HCEC 1CT (cell line): ENCODE measurements at regions not wholly inside any gene's neighbourhood (a gene's known extent, or its start where the extent isn't known, plus 50 kb on each side); places are given as distances from the start of the nearest gene placed in this dataset.
"Not testable (repeated sequence)": the region's sequence is repeated elsewhere in the genome, so short reads cannot be mapped to it uniquely, and the experiment has no call there.

Source experiments
- DNase-seq: peaks from one replicate; pipeline ENCODE4 v3.0.0-alpha.2; 2017

DNA sequence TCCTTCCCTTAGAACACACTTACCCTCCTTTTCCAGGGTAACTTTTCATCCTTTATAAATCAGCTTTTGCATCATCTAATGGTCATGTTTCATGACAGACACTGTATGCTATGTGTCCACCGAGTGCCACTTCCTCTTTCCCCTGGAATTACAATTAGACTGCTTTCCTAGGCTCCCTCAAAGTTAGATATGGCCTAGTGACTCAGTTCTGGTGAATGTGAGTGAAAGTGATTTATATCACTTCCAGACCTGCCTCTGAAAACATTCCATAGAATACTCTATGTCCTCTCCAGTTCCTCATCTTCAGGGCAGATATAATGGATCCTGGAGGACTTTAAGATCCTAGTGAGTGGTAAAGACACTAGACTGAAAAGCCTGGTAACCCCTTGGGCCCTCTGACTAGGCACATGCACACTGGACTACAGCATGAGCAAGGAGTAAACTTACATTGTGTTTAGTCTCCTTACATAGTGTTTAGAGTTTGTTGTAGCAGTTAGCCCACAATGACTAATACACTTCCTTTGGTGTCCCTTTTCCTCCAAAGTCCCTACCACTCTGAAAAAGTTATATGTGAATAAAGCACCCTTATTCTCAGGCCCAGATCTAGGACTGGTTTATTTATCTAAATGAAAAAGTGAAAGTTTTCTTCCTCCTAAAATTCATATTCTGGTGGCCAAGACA is 59.3 kb downstream of the GPR88 start:
- DNase-seq: peak; percentile 90

DNA sequence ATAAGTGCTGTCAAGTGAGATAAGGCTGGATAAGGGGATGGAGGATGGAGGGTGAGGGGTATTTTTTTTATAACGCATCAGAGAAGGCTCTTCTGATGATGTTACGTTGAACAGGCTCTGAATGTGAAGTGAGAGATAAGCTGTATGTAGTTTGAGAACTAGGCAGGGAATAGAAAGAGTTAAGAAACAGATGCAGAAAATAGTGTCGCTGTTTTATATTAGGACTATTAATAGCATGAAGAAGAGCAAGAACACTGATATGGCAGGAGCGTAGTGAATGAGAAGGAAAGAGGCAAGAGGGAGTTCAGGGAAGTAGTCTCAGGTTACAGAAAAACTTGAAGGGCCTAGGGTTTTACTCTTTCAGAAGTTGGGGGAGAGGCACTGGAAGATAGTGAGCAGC is 59.8 kb downstream of the GPR88 start:
- DNase-seq: no peak

DNA sequence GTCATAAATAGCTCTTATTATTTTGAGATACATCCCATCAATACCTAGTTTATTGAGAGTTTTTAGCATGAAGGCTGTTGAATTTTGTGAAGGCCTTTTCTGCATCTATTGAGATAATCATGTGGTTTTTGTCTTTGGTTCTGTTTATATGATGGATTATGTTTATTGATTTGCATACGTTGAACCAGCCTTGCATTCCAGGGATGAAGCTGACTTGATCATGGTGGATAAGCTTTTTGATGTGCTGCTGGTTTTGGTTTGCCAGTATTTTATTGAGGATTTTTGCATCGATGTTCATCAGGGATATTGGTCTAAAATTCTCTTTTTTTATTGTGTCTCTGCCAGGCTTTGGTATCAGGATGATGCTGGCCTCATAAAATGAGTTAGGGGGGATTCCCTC is 62.4 kb downstream of the GPR88 start:
- DNase-seq: not testable (repeated sequence)

DNA sequence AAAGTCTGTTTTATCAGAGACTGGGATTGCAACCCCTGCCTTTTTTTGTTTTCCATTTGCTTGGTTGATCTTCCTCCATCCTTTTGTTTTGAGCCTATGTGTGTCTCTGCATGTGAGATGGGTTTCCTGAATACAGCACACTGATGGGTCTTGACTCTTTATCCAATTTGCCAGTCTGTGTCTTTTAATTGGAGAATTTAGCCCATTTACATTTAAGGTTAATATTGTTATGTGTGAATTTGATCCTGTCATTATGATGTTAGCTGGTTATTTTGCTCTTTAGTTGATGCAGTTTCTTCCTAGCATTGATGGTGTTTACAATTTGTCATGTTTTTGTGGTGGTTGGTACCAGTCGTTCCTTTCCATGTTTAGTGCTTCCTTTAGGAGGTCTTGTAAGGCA is 64.1 kb downstream of the GPR88 start:
- DNase-seq: not testable (repeated sequence)

DNA sequence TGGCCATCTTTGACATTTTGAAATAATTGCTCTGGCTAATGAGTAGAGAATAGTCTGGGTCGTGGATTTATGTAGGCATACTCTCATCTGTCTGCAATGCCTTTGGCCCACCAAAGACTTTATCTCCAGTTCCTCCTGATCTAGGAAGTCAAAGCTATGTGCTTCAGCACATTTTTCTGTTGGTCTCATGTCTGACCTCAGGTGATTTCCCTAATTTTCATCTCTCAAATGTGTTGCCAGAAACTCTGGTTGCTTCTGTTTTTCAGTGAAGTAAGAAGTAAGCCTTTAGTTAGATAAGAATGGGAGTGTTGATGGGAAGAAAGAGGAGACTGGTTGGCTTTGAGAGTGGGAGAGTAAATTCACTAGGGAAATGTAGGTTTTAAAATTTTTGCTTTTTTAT is 66.4 kb downstream of the GPR88 start:
- no peak for DNase-seq

DNA sequence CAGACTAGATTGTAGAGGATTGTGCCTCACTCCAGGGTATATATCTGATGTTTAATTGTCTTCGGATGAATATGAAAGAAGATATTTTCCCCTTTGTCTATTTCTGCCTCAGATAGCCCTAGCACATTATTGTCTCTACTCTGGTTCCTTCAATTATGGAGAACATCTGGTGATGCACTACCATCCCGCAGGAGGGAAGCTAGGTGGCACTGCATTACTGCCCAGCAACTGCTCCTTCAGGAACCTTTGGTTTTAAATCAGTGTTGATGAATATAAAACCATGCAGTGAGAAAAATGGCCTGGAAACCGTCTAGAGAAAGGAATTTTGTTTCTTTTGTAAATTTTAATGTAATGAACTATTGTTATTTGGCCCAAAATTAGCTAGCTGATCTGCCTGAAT is 68.5 kb downstream of the GPR88 start:
- DNase-seq: peak; percentile 61

DNA sequence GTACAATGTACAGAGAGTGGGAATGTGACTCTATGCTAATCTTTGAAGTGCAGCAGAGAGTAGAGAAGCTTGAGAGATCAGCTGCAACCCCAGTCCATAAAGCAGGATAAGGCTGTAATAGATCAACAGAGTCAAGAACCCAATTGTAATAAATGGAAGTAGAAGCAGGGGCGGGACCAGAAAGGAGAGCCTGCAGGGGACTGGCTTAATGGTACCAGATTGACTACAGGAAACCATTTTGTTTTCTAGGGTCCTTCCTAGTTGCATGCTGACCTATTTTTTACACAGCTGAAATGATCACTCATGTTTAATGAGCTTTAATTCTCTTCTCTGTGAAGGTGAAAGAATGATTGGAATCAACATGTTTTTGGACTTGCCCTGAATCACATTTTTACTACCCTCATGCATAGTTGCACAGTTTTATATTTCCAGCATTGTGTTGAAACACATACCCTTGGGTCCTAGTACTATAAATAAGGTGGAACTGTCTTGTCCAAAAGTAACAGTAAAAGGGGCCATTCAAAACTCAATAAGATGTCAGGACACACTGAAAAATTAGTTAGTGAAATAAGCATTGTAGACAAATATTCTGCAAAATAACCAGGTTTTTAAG is 69.8 kb downstream of the GPR88 start:
- no peak for DNase-seq

DNA sequence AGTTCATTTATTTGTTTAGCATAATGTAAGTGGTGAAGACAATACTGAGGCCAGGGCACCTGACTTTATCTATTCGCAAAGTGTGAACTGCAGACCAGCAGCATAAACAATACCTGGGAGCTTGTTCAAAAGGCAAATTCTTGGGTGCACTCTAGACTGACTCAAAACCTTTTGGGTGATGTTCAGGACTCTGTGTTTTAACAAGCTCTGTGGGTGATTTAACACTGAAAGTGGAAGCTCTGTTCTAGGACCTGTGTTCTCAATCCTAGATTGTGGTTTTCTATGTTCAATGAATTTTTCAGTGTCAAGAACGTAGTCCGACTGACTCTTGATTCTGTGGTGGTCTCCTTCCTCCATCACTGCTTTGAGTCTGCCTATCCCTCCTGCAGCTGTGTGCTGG is 71.9 kb downstream of the GPR88 start:
- DNase-seq: no peak

DNA sequence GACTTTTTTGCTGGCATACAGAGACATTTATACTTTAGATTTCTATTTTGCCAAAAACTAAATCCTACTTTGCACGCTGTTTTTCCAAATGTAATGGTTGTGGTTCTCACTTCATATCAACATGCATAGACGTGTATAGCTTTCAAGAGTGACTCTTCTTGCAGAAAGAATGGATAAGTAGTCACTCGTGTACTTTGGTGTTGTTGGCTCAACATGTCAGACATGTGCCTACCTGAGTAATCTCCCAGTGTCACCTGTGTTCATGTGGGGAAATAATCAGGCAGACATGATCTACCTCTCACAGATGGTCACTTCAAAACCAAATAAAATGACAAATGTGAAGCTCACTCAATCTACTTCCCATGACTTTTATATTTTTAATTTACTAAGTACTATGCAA is 73.1 kb downstream of the GPR88 start:
- no peak for DNase-seq

DNA sequence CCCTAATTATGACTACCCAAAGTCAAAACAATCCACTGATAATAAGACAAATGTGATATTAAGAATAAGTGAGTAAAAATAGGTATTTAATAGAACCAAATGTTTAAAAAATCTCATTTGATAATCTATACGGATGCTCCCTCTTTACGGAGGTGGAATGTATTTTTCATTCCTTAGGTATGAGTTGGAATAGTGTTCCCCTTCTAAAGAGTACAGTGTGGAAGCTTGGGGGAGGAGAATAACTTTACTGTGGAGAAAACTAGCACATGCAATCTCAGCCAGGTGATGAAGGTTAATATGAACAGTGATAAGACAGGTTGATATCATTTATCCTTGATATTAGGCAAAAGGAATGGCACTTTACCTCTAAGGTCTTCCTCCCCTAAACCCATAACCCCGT is 74.6 kb downstream of the GPR88 start:
- no peak for DNase-seq

DNA sequence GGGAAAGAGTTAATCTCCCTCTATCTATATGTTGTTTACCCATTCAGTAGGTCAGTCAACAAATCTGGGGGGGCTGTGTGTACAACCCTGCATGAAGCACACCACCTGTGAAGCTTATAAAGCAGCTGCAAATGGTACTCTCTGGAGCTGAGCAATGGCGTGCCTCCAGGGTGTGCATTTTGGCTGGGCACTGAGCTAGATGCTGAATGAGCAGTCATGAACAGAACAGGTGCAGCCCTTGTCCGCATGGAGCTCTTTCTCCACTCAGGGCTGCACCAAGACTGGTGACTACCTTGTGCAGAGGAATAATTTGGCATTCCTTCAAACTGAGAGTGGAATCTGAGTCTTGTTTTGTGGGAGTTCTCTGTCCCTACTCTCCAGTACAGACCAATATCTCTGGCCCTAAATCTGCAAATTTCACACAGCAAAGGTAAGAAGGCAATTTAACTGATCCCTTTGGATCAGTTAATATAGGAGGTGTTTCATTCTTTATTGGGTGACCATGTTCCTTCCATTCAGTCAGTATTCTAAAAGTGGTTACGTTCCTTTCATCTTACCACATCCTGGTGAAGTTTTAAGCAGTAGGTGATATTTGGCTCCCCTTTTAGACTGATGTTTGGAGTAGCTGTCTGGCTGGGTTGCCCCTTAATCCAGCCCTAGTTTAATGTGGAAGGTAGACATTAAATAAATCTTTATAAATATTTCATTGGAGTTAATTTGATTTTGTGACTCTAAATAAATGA is 76.0 kb downstream of the GPR88 start:
- no peak for DNase-seq

DNA sequence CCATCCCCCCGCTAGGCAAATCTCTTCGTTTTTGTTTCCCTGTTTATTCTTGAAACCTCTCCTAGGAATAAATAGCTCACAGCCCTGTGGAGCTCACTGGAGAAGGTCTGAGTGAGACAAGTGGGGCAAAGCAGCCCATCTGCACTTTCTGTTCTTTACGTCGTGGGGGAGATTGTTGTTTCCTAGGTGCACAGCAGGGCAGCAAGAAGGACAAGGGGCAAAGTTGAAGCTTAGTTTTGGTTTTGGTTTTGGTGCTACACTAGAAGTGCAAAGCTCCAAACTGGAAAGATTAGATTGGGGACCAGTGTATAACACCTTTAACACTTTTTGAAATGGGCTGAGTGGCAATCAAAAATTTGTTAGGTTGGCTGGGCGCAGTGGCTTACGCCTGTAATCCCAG is 76.6 kb downstream of the GPR88 start:
- no peak for DNase-seq

DNA sequence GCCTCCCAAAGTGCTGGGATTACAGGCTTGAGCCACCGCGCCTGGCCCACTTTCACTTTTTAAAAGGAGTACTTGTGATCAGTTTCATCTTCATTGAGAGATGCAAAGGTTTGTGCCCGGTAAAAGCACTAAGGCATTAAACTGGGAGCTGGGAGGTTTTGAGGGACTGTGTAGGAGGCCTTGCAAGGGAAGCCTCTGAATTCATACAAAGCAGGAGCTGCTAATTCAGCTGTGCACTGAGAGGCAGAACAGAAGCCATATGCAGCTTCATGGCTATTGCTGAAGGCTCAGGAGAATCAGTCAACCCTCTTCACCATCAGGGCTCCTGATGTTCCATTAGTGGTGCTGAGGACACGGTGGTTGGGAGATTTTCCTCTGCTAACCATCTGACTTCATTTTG is 77.7 kb downstream of the GPR88 start:
- no peak for DNase-seq

DNA sequence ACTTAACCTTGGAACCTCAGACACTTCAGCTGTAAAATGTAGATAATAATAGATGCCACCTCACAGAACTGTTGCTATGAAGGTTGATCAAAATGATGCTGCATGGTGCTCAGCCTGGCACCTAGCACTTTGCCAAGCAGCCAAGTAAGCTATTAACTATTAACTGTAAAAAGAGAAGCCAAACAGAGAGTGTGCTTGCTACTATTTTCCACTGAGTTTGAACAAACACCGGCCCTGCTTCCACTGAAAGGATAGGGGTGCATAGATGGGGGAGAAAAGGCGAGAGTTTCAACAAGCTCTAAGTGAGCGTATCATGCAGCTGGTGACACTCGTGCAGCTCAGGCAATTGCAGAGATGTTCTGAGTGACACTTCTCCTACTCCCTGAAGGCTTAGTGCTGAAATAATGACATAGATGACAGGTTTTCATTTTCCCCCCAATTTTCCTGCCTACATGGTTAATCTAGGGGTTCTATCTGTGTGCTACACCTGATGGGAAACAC is 78.2 kb downstream of the GPR88 start:
- no peak for DNase-seq

DNA sequence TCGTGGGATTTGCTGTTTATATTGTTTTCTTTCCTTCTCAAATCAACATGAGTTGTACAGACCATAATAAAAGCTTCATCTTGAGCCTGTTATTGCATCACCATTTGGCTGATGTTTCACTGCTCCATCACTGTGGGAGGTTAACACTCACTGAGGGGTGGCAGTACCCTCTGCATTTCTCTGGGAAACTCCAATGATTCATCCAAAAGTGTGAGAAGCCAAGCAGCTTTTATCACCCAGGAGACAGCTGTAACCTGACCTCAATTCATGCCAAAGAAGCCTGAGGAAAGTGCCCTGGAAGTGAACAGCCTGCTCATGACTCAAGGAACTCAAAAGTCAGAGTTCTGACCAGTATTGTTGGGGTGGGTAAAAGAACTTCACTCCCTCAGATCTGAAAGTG is 84.1 kb downstream of the GPR88 start:
- DNase-seq: peak; percentile 98

DNA sequence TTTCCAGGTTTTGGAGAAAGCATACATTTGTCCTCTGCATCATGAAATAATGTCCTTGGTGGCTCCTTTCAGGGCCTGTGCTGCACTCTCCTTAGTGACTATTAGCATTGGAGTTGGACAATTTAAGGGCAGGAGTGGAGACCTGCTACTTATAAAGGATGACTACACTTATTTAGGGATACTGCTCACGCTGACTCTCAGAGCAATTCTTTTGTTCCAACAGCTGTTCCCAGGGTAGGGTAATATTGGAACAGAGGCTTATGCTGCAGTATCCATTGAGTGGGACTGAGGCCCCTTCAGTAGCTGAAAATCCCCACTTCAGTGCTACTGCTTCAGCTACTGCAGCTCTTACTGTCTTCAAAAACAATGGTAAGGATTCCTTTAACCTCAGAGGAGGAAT is 84.6 kb downstream of the GPR88 start:
- DNase-seq: peak; percentile 17

DNA sequence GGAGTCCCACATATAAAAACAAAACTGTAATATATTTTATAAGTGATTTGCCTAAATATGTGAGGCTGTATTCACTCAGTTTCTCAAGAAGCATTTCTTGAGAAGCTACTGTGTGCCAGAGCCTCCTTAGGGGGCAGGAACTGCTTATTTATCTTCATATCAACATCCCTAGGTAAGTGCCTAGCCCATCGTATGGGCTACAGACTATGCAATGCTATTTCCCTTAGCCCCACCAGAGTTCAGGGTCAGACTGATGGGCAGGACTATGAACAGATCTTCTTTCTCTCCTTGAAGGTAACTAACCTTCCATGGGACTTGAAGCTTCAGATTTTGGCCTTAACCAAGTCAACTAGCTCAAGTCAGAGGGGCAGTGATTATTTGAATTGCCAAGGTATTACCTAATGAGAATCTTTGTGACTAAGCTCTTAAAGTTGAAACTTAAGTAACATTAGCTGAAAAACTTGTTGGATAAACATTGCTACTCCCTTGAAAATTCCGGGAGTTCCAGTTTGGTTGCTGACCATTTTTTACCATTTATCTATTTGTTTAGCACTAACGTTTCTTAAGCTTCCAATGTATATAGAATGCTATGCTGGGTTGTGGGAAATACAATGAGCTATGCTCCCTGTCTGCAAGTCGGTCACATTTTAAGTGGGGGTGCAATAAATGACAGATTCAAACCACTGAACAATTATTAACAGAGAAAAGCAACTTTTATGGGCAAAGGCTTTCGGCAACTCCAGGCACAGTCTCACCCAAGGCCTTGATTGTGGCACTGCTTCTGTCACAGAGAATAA is 85.2 kb downstream of the GPR88 start:
- DNase-seq: peak; percentile 90

DNA sequence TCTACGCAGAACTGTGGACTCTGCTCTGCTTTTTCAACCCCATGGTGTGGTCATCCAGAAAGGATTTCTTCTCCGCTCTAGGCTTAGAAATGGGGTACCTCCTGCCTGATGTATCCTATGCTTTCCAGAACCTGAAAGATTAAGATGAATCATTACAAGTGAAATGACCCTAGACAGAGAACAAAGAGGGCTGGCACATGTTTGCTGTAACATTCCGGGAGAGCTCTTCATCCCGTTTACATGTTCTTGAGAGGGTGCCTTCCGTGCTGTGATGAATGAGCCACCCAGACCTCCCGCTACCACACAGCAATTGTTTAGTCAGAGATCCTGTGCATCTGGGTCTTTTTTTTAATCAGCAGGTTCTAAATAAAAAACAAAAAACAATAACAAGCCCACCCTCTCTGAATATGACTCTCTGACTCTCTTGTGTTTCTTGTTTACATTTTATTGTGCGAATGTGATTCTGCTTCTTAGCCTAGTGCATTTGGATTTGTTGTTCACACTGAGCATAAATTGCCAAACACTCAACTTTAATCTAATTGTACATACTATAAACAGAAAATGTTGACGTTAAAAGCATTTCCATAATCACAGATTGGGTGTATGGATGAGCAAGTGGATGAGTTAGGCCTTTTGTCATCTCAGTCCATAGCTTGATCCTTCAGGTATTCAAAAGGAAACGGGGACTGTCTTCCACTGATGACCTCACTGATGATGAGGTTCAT is 87.1 kb downstream of the GPR88 start:
- DNase-seq: peak; percentile 78

DNA sequence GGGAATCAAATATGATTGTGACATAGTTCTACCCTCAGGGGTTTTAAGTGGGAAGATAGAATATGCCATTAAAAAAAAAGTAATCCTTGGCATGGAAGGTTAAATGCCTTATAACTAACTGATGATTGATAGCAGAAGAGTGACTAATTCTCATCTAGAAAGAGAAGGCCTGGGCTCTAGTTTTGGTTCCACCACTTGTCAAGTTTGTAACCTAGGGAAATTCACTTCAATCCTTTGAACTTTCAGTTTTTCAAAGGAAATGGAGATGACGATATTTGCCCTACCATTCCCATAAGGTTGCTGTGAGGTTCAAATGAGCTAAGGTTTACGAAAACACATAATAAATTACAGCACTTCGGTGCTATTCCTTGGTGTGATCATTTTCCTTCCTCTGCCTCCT is 88.5 kb downstream of the GPR88 start:
- DNase-seq: peak; percentile 19

DNA sequence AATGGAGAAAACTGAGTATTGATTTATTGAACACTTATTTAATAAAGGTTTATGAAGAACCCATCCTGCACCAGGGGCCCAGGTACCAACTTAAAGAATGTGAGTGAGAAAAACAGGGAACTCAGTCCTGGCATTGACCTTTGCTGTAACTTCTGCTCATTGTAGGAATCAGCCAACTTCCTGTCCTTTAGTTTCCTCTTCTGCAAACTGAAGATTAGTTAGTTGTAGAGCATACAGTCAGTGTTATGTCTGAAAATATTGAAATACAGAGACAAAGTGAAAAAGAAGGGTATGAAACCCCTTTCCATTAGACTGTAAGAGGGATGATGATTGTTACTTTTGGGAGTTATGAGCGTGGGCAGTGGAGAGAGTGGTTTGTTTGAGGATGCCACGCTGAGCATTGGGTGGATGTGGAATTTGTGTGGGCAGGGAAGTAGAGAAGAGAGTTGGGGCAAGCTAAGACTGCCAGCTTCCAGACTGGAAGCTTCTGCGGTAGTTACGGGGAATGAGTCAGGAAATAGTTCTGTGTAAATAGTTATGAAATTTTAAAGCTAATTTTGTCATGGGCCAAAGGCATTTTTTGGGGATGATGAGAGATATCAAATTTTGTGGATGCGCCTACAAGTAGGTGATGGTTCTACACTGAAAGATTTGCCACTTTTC is 89.2 kb downstream of the GPR88 start:
- peak; percentile 93 for DNase-seq

DNA sequence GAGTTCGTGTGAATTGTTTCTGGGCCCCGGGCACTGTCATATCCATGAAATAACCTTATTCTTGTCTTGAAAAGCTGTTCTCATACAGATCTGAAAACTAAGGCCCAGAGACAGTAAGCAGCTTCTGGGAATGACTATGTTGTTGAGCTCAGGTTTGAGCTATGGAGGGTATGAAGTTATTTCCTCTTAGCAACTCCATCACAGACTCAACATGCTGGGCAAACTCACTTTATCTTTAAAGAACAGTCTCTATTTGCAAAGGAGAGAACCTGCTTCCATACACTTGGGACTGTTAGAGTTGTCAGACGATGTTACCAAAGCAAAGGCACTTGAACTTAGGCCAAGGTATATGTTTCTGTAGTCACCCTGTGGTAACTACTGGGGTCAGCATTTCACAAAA is 90.0 kb downstream of the GPR88 start:
- DNase-seq: no peak

DNA sequence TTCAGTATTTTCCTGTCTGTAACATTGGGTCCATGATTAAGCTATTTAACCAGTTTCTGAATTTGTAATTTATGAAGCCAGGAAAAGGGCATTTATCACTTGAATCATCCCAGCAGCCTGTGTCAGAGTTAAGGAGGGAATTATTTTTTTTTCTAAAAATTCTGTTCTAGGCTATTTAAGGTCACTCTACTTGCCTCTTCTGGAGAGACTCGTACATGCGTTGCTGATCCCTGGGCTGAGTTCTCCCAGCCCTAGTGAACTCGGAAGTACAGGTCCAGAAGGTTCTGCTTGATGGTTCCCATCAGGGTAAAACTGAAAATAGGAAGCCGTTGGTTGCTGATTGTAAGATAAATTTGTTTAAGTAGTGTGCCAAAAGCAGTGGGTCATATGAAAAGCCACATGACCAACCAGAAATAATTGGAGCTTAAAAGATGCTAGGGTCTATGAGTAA is 90.7 kb downstream of the GPR88 start:
- DNase-seq: peak; percentile 21
